ENCODE measurements at regions not wholly inside any gene's neighbourhood (a gene's known extent, or its start where the extent isn't known, plus 50 kb on each side); places are given as distances from the start of the nearest gene placed in this dataset.

- DNase-seq (ENCODE audit: low spot score in 2 of 2) (no peak), FAIRE-seq (no peak)
Measured at GRCh38 chr2:144834363-144834762, 314.4 kb upstream of the ZEB2 start.

GRCh38 chr2:144833075-144833637 lies 313.2 kb upstream of the ZEB2 start:
- FAIRE-seq (no peak), DNase-seq (ENCODE audit: low spot score in 2 of 2) (no peak)

GRCh38 chr2:144832048-144832447 lies 312.1 kb upstream of the ZEB2 start:
- no peak for FAIRE-seq
- no peak for DNase-seq (ENCODE audit: low spot score in 2 of 2)

GRCh38 chr2:144830543-144830942 lies 310.6 kb upstream of the ZEB2 start:
- DNase-seq (ENCODE audit: low spot score in 2 of 2) (no peak), FAIRE-seq (no peak)

- no peak for DNase-seq (ENCODE audit: low spot score in 2 of 2)
- FAIRE-seq: no peak
Measured at GRCh38 chr2:144827404-144827803, 307.5 kb upstream of the ZEB2 start.

DNA sequence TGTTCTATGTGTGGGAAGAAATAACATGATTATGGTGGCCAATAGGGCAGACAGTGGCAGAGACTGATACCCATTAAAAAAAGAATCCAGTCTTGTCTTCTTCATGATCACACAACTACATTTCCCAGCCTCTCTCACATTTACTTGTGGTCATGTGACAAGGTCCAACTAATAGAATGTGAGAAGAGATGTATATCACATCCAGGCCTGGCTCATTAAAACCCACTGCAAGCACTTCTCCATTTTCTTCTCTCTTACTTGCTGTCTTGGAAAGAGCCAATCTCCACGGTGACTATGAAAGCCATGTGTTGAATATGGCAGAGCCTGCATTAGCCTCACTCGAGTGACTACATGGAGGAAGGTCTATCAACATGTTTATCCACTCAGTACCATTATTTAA lies 306.2 kb upstream of the ZEB2 start:
- FAIRE-seq (no peak), DNase-seq (ENCODE audit: low spot score in 2 of 2) (no peak)

DNA sequence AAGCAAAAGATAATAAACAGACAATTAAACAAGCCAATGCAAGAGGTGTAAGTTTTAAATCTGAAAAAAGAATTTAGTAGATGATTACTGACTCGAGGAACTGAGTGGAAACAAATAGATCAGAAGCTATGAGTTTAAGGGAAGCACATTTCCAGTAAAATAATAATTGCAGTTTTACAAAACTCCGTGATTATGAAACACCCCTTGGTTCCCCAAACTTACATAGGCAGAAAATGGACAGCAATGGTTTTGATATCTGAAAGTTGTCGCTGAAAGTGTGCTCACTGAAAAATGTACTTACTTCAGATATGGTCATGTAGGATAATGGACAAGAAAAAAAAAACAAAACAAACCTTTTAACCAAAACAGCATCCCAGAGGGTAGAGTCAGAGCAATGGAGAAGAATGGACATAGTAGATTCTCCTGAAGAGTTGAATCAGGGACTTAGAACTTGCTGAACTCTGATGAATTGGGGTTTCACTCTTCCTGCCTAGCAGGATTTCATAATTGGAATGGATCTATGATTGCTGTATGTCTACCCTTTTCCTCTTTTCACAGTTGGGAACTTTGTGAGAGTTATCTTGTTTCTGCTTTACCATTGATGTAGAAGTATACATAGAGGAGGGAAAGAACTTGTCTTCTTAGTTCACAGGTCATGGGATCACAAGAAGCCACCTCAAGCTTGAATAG lies 305.6 kb upstream of the ZEB2 start:
- DNase-seq (ENCODE audit: low spot score in 2 of 2) (no peak), FAIRE-seq (no peak)

GRCh38 chr2:144824306-144825080 lies 304.6 kb upstream of the ZEB2 start:
- FAIRE-seq (no peak), DNase-seq (ENCODE audit: low spot score in 2 of 2) (no peak)

DNA sequence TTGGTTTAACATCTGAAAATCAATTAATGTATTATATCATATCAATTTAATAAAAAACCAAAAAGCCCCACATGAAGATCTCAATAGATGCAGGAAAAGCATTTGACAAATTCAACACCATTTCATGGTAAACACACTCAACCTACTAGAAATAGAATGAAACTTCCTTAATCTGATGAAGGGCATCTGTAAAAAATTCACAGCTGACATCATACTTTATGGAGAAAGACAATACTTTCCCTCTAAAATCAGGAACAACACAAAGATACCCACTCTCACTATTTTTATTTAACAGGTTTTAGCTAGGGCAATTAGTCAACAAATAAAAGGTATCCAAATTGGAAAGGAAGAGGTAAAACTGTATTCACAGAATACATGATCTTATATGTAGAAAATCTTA lies 303.0 kb upstream of the ZEB2 start:
- DNase-seq (ENCODE audit: low spot score in 2 of 2) (no peak), FAIRE-seq (no peak)

GRCh38 chr2:144812288-144812687 lies 292.4 kb upstream of the ZEB2 start:
- DNase-seq (ENCODE audit: low spot score in 2 of 2) (no peak), FAIRE-seq (no peak)

DNA sequence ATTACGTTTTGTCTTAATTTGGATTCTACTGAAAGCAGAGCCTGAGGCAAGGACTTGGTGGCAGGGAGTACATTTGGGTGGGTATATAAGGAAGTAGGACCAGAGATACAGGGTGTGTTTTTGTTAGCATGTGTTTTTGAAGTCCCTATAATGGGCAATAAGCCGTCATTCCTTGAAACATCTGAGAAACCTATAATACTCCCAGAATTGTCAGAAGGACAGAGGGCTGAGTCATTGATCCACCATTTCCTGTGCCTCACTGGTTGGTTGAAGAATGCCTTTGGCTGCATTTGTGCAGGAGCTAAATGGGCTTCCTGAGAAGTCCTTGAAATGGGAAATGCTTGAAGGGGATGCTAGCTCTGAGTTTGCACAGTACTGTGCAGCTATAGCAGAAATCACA lies 281.8 kb upstream of the ZEB2 start:
- FAIRE-seq: no peak
- no peak for DNase-seq (ENCODE audit: low spot score in 2 of 2)

DNA sequence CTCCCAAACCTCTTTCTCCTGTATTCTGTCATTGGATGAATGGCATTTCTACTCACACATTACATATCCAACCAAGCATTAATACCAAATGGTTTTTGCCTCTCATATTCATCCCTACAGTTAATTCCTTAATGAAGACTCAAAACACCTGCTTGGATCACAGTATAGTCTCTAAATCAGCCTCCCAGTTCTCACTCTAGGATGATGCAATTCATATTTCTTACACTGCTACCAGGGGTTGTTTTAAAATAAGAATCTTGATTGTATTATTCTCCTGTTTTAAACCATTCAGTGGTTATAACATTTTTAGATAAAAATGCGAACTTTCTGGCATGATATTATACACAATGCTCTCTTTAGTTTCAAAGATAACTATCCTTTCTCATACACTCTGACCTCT lies 281.4 kb upstream of the ZEB2 start:
- FAIRE-seq (no peak), DNase-seq (ENCODE audit: low spot score in 2 of 2) (no peak)

DNA sequence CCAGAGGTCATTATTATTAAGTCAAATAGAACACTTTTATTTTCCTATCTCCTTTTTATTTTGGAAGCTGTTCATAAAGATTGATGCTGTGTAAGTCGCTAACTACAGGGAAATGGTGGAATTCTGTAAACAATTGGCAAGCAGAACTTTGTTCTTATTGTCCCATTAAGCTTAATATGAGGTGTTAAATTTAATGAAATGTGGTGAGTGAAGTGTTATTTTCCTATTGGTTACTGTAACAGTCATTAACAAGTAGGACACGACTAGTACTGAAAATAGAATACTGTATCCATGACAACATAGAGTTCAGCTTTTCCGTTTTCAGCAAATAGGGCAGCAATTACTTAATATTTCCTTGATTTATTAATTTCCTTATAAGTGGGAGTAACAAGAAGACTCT lies 279.1 kb upstream of the ZEB2 start:
- DNase-seq (ENCODE audit: low spot score in 2 of 2) (no peak), FAIRE-seq (no peak)

- FAIRE-seq (no peak), DNase-seq (ENCODE audit: low spot score in 2 of 2) (no peak)
Measured at GRCh38 chr2:144798034-144798433, 278.1 kb upstream of the ZEB2 start.

DNA sequence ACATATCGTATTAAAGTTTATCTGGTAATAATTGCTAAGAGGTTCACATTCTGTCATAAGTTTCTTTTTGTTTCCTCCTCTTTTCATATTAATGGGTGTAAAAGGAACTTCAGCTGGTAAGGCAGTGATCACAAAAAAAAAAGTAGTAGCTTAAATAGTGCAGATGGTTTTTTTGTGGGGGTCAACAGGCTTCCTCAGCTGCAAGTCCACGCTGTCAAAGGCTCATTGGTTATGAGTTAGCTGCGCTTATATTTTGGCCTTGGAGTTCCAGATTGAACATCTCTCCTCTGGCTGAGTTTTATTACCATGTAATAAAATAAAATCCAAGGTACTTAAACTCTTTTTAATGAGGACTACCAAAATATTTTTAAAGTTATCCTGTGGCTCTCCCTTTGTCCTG lies 277.0 kb upstream of the ZEB2 start:
- DNase-seq (ENCODE audit: low spot score in 2 of 2) (no peak), FAIRE-seq (no peak)

- no peak for FAIRE-seq
- DNase-seq (ENCODE audit: low spot score in 2 of 2): no peak
Measured at GRCh38 chr2:144796164-144796563, 276.2 kb upstream of the ZEB2 start.

- no peak for DNase-seq (ENCODE audit: low spot score in 2 of 2)
- no peak for FAIRE-seq
Measured at GRCh38 chr2:144785253-144785652, 265.3 kb upstream of the ZEB2 start.

- FAIRE-seq (no peak), DNase-seq (ENCODE audit: low spot score in 2 of 2) (no peak)
Measured at GRCh38 chr2:144780983-144781382, 261.1 kb upstream of the ZEB2 start.

GRCh38 chr2:144776766-144777165 lies 256.8 kb upstream of the ZEB2 start:
- DNase-seq (ENCODE audit: low spot score in 2 of 2) (no peak), FAIRE-seq (no peak)

DNA sequence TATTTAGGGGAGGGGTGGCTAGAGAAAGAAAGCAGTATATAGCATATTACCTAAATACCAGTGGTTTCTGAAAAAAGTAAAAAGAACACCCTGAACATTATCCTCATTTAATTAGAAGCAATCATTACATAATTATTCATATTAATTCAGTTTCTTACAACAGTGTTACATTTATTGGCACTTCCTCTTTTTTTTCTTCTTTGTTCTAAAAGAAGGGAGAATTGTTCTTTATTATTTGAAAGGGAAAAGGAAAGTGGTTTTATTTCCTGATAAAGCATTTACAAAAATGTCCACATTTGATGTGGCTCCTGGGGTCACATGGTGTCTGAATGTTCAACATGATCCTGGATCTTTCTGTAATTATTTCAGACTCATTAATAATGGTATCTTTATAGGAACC lies 254.9 kb upstream of the ZEB2 start:
- no peak for DNase-seq (ENCODE audit: low spot score in 2 of 2)
- no peak for FAIRE-seq

GRCh38 chr2:144771348-144771747 lies 251.4 kb upstream of the ZEB2 start:
- FAIRE-seq: no peak
- DNase-seq (ENCODE audit: low spot score in 2 of 2): no peak

GRCh38 chr2:144770616-144771230 lies 250.8 kb upstream of the ZEB2 start:
- FAIRE-seq: no peak
- no peak for DNase-seq (ENCODE audit: low spot score in 2 of 2)
